Ureter (tissue), 1 donor: ENCODE measurements at regions not wholly inside any gene's neighbourhood (a gene's known extent, or its start where the extent isn't known, plus 50 kb on each side); places are given as distances from the start of the nearest gene placed in this dataset.

Experiments
- DNase-seq: peaks from one replicate; pipeline ENCODE4 v3.0.0-alpha.2; 2020; ENCODE audit warnings: low spot score
- donor health status: DM: yes; HTN: yes; CAD: no.

DNA sequence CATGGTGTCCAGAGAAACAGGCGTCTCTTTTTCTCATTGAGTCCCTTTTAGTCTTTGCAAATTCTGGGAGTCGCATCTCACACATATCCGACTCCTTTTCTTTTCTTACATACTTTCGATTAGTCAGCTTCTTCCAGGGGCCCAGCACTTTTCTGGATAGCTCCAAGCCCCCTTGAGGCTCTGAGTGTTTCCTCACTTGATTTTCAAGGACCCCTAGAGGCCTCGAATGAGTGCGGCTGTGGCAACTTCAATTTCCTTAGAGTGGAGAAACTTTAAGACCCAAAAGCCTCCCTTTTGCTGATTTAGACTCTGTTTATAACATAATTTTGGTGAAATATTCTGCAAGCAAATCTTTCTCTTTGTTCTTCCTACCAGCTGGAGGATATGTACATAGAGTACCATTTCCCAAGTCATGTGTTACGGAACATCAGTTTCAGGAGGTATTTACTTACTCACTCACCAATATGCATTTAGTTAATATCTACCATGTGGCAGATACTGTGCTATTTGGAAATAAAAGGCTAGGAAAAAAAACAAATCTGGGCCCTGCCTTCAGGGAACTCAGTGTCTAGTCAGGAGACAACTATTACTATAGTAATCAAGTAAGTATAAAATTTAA is 555.2 kb downstream of the REEP3 start:
- no peak for DNase-seq

DNA sequence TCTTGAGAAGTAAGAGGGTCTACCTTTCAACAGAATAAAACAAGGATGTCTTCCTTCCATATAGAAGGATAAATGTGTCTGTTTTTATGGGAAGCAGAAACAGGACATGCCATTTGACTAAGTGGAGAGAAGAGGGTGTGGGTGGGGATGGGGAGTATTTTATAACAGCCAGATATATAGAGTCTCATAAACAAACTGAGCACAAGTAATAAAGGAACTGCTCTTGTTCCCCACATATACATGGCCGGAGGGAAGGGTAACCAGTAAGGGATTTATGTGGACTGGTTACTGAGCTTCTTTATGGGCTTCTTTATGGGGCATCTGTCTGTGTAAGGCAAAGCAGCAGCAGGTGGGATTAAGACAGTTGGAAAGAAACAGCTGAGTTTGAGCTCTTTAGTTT is 558.1 kb downstream of the REEP3 start:
- no peak for DNase-seq

DNA sequence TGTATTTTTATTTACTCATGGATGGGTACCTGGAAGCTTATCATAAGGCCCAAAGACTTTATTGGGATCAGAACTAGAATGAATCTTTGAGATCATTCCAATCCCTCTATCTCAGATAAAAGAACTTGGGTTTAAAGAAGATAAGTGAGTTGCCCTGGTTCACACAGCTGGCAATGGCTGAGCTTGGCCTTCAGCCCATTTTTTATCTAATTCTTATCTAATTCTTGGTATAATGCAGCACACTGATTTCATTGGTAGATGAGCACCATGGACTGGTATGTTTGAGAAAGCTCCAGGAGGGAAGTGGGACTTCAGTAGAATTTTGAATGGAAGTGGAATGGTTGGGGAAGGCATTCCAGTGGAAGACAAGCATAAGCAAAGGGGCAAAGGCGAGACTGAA is 558.9 kb downstream of the REEP3 start:
- no peak for DNase-seq

DNA sequence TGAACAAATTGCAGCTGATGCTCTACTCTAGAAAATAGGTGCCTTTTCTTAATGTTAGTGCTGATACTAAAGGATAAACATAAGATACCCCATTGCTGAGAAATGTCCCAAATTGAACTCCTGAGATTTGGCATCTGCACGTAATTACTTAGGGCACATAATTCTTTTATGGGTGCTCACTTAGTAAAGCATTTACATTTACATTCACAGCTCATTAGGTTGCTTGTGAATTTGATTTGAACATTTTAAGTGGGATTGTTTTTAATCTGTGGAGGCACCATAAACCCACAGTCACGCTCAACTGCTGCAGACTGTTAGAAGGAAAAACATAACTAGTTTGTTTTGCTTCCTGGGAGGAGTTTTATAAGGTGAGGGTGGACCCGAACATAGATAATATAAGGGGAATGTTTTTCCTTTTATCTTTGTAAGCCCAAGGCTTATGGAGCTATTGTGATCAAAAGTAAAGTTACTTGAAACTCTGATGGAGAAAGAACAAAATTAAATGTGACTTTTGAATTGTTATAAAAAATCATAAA is 560.8 kb downstream of the REEP3 start:
- no peak for DNase-seq

DNA sequence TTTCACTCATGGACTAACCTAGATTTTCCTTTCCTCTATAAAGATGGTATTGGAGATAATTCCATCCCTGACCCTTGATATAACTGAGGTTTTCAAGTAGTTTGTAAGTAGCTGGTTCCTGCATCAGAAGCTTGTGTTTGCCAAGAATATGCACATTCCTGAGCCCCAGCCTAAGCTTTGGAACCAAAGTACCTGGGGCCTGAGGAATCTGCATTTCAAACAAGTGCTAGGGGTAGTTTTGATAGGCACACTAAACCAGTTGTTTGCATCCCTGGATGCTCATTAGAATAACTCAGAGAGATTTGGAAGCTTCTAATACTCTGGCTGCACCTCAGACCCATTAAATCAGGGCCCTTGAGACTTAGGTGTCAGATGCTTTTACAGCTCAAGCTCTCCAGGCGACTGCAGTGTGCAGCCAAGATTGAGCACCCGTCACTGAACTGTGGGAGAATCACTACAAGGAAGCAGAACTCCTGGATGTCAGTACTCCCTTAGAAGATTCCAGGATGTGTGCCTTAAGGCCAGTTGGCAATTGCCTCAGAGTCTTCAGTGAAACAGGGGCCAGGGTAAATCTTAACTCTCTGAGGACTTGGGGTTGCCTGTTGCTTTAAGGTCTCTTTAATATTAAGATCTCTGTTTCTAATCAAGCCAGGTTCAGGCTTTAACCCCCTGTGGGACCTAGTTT is 565.0 kb downstream of the REEP3 start:
- no peak for DNase-seq

DNA sequence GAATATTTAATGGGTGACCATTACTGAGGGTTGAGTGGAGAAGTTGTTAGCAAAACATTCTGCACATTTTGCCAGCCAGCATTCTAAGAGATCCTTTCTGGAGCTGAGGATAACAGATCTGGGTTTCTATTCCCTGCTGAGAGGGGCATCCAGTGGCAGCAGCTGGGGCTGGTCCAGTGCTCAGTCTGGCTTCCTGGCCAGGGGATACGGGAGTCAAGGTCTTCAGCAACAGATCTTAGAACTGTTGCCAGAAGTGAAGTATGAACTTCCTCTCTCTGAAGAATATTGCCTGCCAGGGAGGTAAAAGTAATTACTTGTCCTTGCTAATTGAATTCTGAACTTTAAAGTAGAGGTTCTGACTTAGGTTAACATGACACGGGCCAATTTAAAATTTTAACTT is 568.4 kb downstream of the REEP3 start:
- no peak for DNase-seq

DNA sequence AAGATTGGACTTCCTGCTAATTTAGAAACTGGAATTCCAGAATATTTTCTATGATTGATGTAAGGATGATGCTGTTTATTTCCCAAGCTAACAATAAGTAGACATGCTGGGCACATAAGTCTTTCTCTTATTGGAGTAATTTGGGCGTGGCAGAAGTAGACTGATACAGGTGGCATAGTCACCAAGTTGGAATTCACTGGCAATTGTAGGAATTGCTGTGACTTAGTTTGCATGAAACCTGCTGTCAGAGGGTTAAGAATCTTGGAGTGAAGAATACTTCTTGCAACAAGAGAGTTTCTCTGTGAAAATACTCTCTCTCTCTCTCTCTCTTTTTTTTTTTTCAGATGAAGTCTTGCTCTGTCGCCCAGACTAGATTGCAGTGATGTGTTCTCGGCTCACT is 569.7 kb downstream of the REEP3 start:
- DNase-seq, result no peak

DNA sequence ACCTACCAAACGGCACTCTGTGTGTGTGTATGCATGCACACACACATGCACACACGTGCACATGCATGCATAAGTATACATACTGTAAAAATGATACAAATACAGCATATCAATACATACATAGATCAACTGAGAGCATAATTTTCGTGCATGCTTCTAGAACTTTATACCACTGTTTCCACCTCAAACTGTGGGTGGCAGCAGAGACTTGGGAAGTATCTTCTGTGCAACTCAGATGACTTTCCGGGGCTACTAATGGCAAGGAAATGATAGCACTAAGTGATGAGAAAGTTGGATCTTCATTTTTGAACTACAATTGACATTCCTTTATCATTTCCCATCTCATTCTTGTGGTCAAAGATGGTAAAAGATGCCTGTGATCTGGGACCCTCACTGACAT is 570.7 kb downstream of the REEP3 start:
- no peak for DNase-seq

DNA sequence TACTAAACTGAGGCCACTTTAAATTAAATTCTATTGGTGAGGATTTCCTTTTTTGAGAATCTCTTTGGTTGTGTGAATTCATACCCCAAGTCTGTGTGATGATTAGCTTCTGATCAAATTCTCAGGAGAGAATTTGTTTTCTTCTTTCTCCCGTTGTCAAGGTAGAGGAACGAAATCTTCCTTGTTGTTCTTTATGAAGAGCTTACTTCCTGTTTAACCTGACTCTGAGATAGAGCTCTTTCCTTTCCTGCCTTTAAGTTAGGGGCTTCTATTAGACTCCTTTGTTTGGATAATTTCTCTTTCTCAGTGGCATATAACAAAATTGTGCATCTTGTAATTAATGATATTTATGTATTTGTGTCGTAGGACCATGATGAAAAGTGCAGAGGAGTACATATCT is 572.1 kb downstream of the REEP3 start:
- DNase-seq, result no peak

DNA sequence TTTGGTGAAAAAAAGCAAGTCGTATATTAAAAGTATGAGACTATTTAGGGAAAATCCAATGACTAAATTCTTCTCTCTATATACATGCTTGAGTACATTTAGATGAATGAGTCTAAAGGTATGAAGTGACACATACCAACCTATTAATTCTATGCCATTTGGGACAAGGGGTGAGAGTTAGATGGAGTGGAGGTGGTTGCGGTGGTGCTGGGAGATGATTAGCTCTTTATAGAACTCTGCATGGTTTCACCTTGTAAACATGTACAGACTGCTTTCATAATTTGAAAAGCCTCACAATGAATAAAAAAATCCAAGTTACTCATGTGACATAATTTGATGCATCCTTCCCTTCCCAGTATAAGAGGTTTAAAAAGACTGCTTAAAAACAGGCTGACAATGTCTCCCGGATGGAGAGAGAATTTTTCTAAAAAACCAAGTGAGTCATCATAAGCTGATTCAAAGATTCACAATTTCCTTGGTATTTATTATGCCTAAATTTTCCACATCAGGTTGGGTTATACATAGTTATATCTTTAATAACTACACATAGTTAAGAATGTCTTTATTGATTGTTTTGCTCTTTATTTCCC is 572.8 kb downstream of the REEP3 start:
- DNase-seq, result no peak

DNA sequence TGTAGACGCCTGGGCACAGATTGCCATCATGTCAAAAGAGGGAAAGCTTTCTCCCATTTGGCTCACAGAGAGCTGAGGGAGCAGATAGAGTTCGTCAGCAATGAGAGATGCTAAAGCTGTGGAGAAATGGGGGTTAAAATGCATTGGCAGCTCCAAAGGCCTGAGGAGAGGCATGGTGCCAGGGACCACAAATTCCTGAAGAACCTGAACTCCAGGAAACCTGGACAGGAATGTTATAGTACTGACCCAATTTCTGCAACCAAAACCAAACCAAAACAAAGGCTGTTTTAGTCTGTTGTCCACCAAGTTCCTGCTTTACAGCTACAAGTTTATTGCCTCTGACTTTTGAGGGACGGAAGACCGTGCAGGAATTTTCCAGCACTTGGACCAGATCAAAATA is 575.7 kb downstream of the REEP3 start:
- no peak for DNase-seq

DNA sequence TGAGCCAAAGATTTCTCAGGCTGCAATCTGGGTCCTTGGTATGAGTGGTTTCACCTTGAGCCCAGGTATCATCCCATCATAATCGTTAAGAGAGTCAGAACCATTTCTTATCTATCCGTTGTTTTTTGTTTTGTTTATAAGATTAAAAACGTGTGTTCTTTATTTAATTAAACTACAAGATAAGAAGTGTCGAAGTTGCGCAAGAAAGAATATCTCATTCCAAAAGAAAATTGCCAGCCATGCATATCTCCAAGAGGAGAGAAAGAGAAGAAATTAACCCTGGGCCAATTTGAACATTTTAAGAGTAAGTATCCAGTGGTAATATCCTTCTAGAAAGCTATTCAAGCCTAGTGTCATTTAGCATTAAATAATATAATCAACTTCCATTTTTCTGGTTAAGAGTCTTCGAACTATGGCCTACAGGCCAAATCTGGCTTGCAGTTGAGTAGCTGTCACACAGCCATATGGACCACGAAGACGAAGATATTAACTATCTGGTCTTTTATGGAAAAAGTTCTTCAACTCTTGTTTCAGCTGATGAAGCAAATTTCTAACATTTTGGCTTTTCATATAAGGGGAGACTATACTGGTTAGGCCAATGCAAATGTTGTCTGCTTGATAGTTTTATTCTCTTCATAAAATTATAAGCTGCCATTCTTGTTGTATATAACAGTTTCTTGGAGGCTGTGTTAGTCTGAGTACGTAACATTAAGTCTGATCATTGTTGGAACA is 576.4 kb downstream of the REEP3 start:
- DNase-seq, result no peak

DNA sequence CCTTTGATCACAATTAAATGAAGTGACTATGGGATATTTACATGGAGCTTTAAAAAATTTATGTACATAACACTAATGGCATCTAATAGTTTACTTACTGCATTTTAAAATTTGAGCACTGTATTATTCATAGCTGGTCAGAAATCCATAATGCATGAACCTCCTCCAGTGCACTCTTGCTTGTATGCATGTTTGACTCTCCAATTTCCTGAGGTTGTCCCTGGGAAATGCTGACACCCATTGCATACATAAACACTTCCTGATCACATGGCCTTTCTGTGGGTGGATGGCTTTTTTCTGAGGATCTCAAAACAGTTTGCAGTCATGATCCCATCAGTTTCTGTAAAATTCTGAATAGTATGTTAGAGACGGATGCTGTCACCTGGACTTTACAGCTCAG is 577.8 kb downstream of the REEP3 start:
- no peak for DNase-seq

DNA sequence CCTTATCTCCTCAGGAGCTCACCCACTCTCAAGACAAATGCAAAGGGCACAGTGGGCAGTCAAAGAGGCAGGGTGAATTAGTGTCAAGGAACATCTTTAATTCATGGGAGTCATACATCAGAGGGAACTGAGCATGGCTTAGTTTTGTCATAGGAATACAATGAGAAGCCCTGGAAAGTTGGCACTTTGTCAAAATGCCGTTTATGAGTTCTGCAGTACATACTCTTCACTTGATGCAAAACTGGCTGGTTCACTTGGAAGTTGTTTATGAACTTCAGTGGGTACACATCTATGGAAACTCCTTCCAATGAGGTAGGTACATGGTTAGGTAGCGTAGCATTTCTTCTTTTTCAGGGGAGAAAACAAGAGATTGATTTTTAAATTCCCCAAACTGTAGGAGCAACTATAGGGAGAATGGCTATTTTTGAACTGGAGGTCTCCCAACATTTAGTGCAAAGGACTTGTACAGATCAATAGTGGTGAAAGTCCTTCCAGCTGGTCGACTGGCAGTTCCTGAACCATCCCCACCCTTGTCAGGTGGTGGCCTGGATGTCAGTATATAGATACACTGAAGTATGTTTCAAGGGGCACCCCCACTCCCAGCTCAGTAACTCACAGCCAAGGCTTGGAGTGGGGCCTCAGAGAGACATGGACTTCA is 580.5 kb downstream of the REEP3 start:
- DNase-seq, result no peak

DNA sequence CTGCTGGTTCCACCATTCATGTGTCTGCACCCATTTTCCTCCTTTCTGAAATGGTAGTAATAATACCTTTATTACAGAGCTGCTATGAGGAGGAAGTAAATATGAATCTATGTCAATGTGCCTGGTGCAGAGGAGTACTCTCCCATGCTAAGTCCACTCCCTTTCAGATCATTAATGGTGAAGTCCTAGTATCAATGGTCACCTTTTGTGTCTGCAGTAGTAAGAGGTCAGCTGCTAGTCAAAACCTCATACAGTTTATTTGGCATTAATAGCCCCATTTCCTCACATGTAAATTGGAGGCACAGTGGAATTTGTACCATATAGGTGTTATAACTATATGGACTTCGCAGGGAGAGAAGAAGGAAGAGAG is 581.0 kb downstream of the REEP3 start:
- no peak for DNase-seq

DNA sequence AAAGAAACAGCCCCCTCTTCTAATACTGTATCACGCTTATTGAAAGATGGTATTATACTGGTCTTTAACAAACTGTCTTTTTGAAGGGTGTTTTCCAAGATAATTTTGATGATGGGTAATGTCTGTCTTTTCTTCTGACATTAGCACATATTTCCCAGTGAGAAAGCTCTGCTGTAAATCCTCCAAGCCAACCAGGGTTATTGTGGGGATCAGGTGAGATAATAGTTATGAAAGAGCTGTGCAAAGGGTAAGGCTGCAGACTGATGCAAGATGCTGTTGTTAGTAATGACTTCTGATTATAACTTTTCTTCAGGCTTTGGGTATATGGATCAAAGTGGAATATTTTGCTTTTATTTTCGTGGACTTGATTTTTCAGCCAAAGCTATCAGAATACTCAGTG is 581.7 kb downstream of the REEP3 start:
- DNase-seq, result no peak

DNA sequence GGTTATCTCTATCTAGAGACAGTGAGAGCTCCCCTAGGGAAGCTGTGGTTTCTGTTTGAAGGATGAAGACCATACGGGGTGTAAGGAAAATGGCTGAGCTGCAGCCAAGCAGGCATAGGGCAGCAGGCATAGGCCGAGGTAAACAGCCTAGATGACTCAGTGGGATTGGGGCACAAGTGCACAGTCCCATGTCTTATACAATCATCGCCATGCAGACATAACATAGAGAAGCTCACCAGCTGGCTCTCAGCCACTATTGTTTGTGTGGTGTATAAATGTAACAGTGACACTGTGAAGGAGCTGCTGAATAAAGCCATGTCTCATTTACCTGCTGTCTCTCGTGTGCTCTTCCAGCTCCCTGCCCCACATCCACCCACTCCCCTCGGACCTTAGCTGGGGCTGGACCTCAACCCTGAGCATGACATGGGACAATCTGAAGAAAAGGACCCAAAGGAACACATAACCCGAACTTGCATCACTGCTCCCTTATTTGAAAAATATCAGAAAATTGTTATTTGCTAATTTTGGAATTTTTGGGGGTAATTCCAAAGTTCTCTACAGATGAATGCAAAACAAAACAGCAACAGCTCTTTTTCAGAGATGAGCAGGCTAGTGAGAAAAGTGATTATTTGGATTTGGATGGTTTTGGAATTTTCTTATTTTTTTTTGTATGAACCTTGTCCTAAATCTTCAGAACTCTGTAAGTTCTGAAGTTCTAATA is 582.7 kb downstream of the REEP3 start:
- DNase-seq, result no peak

DNA sequence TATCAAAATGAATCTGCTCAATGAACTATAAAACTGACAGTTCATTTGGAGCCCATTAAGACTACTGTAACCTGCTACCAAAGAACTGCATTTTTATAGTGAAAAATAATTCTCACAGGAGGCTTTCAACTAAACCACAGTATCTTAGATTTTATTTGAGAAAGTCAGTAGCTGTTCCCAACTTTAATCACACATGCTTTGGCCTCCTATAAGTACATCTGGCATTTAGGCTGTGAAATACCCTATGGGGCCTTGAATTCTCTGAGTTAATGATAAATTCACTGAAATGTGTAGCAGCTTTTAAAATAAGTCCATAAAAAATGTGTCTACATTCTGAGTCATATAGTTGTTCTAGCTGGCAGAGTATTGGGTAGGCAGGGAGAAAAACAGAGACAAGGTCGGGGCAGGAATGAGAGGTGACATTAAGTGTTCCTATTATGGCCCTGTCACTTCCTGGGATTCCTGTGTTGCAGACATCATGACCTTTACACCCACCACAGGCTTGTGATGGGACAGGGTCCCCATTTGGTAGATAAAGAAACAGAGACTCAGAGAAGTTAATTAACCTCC is 588.8 kb downstream of the REEP3 start:
- no peak for DNase-seq

DNA sequence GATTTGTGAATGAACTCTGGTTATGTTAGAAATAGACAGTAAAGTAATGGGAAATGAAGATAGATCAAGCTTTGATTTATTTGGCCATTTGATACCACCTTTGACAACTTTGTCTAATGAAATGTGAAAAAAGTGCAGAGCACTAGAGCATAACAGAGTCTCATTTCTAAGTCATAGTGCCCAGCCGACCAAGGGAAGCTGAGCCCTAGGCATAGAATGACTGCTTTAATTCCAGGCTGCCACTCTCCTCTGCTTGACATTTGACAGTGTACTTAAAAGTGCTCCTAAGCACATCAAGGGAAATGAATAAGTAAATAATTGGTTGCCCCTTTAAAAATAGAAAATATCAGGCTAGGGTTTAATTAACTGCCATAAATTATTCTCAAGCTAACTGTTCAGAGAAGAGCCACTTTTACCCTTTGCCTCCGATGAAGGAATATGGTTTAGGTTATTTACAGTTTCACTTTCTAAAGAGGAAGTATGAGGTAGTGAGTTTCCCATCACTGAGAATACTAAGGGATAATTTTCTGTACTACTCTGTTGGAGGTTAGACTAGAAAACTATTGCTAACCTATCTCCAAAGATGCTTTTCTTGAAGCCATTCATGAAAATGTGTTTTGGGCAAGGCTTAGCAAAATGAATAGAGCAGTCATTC is 591.6 kb downstream of the REEP3 start:
- no peak for DNase-seq

DNA sequence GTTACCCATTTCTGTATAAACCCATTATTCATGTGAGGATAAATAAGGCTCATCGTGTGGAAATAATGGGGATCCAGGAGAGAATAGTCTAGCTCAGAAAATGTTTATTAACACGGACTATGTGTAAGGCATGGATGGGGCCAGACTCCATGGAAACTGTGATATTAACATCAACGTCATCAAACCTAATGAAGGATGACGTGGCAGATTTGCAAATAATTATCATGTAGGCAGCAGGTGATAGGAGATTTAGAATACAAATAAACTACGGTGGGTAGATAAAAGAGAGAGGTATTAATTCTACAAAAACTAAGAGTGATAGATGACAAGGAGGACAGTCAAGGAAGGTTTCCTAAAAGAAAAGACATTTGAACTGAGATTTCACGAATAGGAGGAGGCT is 592.2 kb downstream of the REEP3 start:
- DNase-seq, result no peak

DNA sequence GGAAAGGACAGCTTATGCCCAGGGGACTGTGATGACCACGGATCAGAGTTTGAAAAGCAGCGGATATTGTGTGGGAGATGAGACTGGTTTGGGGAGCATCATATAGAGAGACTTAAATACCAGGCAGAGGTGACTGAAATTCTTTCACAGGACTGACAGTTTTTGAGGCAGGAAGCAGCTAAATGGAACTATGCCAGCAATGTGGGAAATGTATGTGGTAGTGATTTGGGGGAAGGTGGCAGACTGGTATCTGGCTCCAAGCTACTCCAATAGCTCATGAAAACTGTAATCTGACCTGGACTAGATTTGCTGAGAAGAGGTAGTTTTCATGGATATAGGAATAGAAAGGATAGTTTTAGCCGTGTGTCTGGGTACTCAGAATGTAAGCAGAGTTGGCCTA is 592.6 kb downstream of the REEP3 start:
- no peak for DNase-seq
